ENCODE measurements at regions not wholly inside any gene's neighbourhood (a gene's known extent, or its start where the extent isn't known, plus 50 kb on each side); places are given as distances from the start of the nearest gene placed in this dataset.

DNA sequence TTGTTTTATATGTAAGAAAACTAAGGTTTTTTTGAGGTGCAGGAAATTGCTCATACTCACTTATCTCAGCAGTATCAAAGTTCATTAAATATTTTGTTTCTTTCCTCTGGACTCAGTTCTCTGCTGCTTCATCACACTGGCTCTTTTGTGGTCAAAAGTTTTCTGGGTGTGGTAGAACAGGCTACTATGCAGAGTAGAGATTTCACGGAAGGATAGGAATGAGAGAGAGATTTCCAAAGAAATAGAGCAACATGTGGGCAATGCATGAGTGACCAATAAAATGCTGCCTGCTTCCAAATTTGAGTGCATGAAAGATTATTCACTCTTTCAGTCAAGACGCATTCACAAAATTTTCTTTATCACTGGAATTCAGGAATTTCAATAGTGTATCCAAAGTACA is 577.3 kb upstream of the SEMA6D start:
- no peaks in the 10 kb centered on the region for H3K4me1 ChIP-seq (ENCODE audit: control insufficient read depth in 2 of 2, insufficient read depth in 2 of 2, low read length in 2 of 2)
- no peak for DNase-seq
- no peak for TF ChIP-seq EZH2 (IDR thresholded peaks at IDR 0.05; ENCODE audit: borderline replicate concordance, insufficient read depth, low read depth, low read length, poor library complexity, severe bottlenecking)
- TF ChIP-seq, protein P1, sequence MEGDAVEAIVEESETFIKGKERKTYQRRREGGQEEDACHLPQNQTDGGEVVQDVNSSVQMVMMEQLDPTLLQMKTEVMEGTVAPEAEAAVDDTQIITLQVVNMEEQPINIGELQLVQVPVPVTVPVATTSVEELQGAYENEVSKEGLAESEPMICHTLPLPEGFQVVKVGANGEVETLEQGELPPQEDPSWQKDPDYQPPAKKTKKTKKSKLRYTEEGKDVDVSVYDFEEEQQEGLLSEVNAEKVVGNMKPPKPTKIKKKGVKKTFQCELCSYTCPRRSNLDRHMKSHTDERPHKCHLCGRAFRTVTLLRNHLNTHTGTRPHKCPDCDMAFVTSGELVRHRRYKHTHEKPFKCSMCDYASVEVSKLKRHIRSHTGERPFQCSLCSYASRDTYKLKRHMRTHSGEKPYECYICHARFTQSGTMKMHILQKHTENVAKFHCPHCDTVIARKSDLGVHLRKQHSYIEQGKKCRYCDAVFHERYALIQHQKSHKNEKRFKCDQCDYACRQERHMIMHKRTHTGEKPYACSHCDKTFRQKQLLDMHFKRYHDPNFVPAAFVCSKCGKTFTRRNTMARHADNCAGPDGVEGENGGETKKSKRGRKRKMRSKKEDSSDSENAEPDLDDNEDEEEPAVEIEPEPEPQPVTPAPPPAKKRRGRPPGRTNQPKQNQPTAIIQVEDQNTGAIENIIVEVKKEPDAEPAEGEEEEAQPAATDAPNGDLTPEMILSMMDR (IDR thresholded peaks at IDR 0.05) = no peak
- no peaks in the 10 kb centered on the region for H3K36me3 ChIP-seq (replicated peaks in 1 of 2; ENCODE audit: control extremely low read depth in 1 of 2, control insufficient read depth in 1 of 2, extremely low read depth in 1 of 2, insufficient read depth in 2 of 2, low read length in 1 of 2)
- no peaks in the 10 kb centered on the region for H3K79me2 ChIP-seq (ENCODE audit: control insufficient read depth, insufficient read depth, low read length)
- no peaks in the 10 kb centered on the region for H3K27me3 ChIP-seq (replicated peaks in 1 of 4; ENCODE audit: control extremely low read depth in 1 of 4, control insufficient read depth in 3 of 4, insufficient read depth in 4 of 4, low read length in 3 of 4)
- Mint-ChIP-seq H3K4me3 (no peak overlapping the region), H3K27ac (no peak overlapping the region), H3K9me3 (ENCODE audit: insufficient read depth) (no peaks in the 10 kb centered on the region), H3K4me1 (no peaks in the 10 kb centered on the region), H3K27me3 (no peaks in the 10 kb centered on the region)
- no peaks in the 10 kb centered on the region for H4K20me1 ChIP-seq (ENCODE audit: control insufficient read depth, insufficient read depth, low read length, poor library complexity, severe bottlenecking)
- ATAC-seq (ENCODE audit: low read depth) = no peak
- no peak overlapping the region for H3K27ac ChIP-seq (ENCODE audit: low read length in 2 of 2)
- intact Hi-C loops (cut with micrococcal nuclease) = no loop called here
- no peak overlapping the region for H3K4me3 ChIP-seq (ENCODE audit: control extremely low read depth in 1 of 5, extremely low read depth in 1 of 5, insufficient read depth in 1 of 5, low read depth in 2 of 5, low read length in 4 of 5)
- ChIA-PET POLR2A (no interaction called here), CTCF (no interaction called here)
- no peak overlapping the region for H3K4me2 ChIP-seq (replicated peaks; ENCODE audit: low read depth, low read length, poor library complexity, severe bottlenecking)
- no peak overlapping the region for H2AFZ ChIP-seq (ENCODE audit: insufficient read depth, low read depth, low read length, poor library complexity, severe bottlenecking)
- no peak overlapping the region for H3K9ac ChIP-seq (ENCODE audit: low read length)
- WGBS (ENCODE audit: insufficient coverage) = 89% methylated on average over 1 of the region's 2 CpGs
- no peaks in the 10 kb centered on the region for H3K9me3 ChIP-seq (ENCODE audit: control extremely low read depth in 1 of 3, control insufficient read depth in 2 of 3, insufficient read depth in 1 of 3, low read length in 2 of 3)

DNA sequence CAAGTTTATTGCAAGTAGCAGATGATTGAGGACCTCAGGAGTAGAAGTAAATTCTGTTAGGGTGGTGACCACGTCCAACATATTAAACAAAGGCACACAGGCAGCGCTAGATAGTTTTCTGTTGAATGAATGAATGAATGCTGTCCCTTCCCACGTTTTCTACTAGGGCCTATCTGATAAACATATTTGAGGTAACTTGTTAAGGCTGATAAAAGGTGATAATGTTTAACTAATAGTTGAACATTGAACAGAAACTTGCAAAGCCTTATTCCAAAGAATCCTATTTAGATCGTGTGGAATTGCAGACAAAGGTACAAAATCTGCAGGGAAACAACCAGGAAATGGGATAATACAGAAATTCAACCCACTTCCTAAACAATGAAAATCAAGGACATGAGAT is 559.5 kb upstream of the SEMA6D start:
- Histone ChIP-seq H3K9ac (ENCODE audit: low read length) (no peak overlapping the region), H3K36me3 (replicated peaks in 1 of 2; ENCODE audit: control extremely low read depth in 1 of 2, control insufficient read depth in 1 of 2, extremely low read depth in 1 of 2, insufficient read depth in 2 of 2, low read length in 1 of 2) (no peaks in the 10 kb centered on the region), H3K4me2 (replicated peaks; ENCODE audit: low read depth, low read length, poor library complexity, severe bottlenecking) (no peak overlapping the region), H3K27ac (ENCODE audit: low read length in 2 of 2) (no peak overlapping the region), H3K4me3 (ENCODE audit: control extremely low read depth in 1 of 5, extremely low read depth in 1 of 5, insufficient read depth in 1 of 5, low read depth in 2 of 5, low read length in 4 of 5) (no peak overlapping the region), H2AFZ (ENCODE audit: insufficient read depth, low read depth, low read length, poor library complexity, severe bottlenecking) (no peak overlapping the region), H3K27me3 (replicated peaks in 1 of 4; ENCODE audit: control extremely low read depth in 1 of 4, control insufficient read depth in 3 of 4, insufficient read depth in 4 of 4, low read length in 3 of 4) (no peaks in the 10 kb centered on the region), H3K79me2 (ENCODE audit: control insufficient read depth, insufficient read depth, low read length) (no peaks in the 10 kb centered on the region), H3K9me3 (ENCODE audit: control extremely low read depth in 1 of 3, control insufficient read depth in 2 of 3, insufficient read depth in 1 of 3, low read length in 2 of 3) (no peaks in the 10 kb centered on the region), H3K4me1 (ENCODE audit: control insufficient read depth in 2 of 2, insufficient read depth in 2 of 2, low read length in 2 of 2) (no peaks in the 10 kb centered on the region), H4K20me1 (ENCODE audit: control insufficient read depth, insufficient read depth, low read length, poor library complexity, severe bottlenecking) (no peaks in the 10 kb centered on the region)
- intact Hi-C loops (cut with micrococcal nuclease) = no loop called here
- DNase-seq = no peak
- CTCF ChIA-PET = no interaction called here
- ATAC-seq (ENCODE audit: low read depth) = no peak
- Mint-ChIP-seq H3K9me3 (ENCODE audit: insufficient read depth) (peaks cover 2% of the 10 kb centered on the region), H3K4me1 (no peaks in the 10 kb centered on the region), H3K4me3 (no peak overlapping the region), H3K27ac (no peak overlapping the region), H3K27me3 (no peaks in the 10 kb centered on the region)
- TF ChIP-seq EZH2 (IDR thresholded peaks at IDR 0.05; ENCODE audit: borderline replicate concordance, insufficient read depth, low read depth, low read length, poor library complexity, severe bottlenecking) = no peak
- TF ChIP-seq, protein P1 (IDR thresholded peaks at IDR 0.05) = no peak
- POLR2A ChIA-PET = no interaction called here
- no CpG with 5 or more reads among the region's 4 CpGs for WGBS (ENCODE audit: insufficient coverage)

Measured in B cell (primary cell).